H1 (cell line): ENCODE measurements at regions not wholly inside any gene's neighbourhood (a gene's known extent, or its start where the extent isn't known, plus 50 kb on each side); places are given as distances from the start of the nearest gene placed in this dataset.

ENCODE experiments used
- CHD2 ChIP-seq: IDR thresholded peaks from 2 replicates; pipeline ENCODE4 v1.6.1; 2012; ENCODE audit warnings: low read length, improper control_type of control experiment
- CTBP2 ChIP-seq: IDR thresholded peaks from 2 replicates; pipeline ENCODE4 v1.7.0; 2011; ENCODE audit warnings: borderline replicate concordance, mild to moderate bottlenecking, moderate library complexity, mixed read lengths, low read length; ENCODE audit not compliant: insufficient read depth, insufficient read length
- GABPA ChIP-seq: IDR thresholded peaks from 2 replicates; pipeline ENCODE4 v1.6.1; 2011; ENCODE audit warnings: mild to moderate bottlenecking, low read length, moderate library complexity, borderline replicate concordance; ENCODE audit not compliant: insufficient read depth
- KDM1A ChIP-seq: fragments of 200-600, 300-600 bp; sonication (generic); IDR thresholded peaks from 2 replicates; pipeline ENCODE4 v1.7.1; 2016; ENCODE audit warnings: mild to moderate bottlenecking, low read length, borderline replicate concordance
- PHF8 ChIP-seq: fragments of 200-600 bp; sonication (generic); conservative IDR thresholded peaks from 2 replicates; pipeline ENCODE4 v1.7.1; 2012; ENCODE audit warnings: low read depth, mild to moderate bottlenecking, inconsistent platforms, low read length, moderate library complexity
- POLR2AphosphoS5 ChIP-seq: IDR thresholded peaks from 2 replicates; pipeline ENCODE4 v1.6.1; 2011; ENCODE audit warnings: low read depth, low read length
- POU5F1 ChIP-seq: IDR thresholded peaks from 2 replicates; pipeline ENCODE4 v1.6.1; 2011; ENCODE audit warnings: low read depth, mild to moderate bottlenecking, low read length, moderate library complexity
- SIN3A ChIP-seq, 2 experiments: IDR thresholded peaks in 1 of 2; conservative IDR thresholded peaks in 1 of 2; 2 replicates each; pipeline ENCODE4 v1.6.1; 2011 to 2012; ENCODE audit warnings: low read length in 2 of 2, improper control_type of control experiment in 1 of 2, low read depth in 1 of 2, mild to moderate bottlenecking in 1 of 2
- SIX5 ChIP-seq: IDR thresholded peaks from 2 replicates; pipeline ENCODE4 v1.6.1; 2011; ENCODE audit warnings: mild to moderate bottlenecking, low read depth, low read length
- SRF ChIP-seq: IDR thresholded peaks from 2 replicates; pipeline ENCODE4 v1.6.1; 2011; ENCODE audit warnings: mild to moderate bottlenecking, low read depth, low read length, moderate library complexity
- TAF1 ChIP-seq: IDR thresholded peaks from 2 replicates; pipeline ENCODE4 v1.6.1; 2011; ENCODE audit warnings: mild to moderate bottlenecking, low read depth, low read length
- YY1 ChIP-seq: IDR thresholded peaks from 2 replicates; pipeline ENCODE4 v1.6.1; 2011; ENCODE audit warnings: low read depth, mild to moderate bottlenecking, low read length
- ZNF274 ChIP-seq: IDR thresholded peaks from 2 replicates; pipeline ENCODE4 v1.7.0; 2012; ENCODE audit warnings: low read length, borderline replicate concordance; ENCODE audit errors: extremely low read depth

DNA sequence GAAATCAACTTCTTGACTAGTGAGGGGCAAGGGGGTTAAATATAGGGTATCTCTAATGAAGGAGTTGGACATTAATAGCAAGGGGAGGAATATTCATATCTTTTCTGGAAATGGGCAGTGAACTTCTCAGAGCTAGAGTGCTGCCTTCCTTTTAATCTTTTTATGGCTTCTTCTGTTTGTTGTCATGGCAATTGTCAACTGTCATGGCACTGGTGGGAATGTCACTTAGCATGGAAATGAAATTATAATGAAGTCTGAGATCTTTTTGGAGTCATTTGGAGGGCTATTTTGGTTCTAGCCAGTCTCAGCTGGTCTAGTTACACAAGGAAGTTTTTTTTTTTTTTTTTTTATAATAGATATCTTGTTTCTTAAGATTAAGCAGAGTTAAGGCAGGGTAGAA is 250.2 kb downstream of the AASDHPPT start (continued):
- TF ChIP-seq SIX5 (no peak), GABPA (no peak), YY1 (no peak), CTBP2 (no peak), TAF1 (no peak), POU5F1 (no peak), ZNF274 (no peak), KDM1A (no peak), SRF (no peak), POLR2AphosphoS5 (no peak), SIN3A (conservative IDR thresholded peaks at IDR 0.05 in 1 of 2, IDR thresholded peaks at IDR 0.05 in 1 of 2; ENCODE audit: low read depth in 1 of 2, low read length in 2 of 2) (no peak), PHF8 (no peak), CHD2 (no peak)
